Panc1 (cell line): ENCODE measurements at regions not wholly inside any gene's neighbourhood (a gene's known extent, or its start where the extent isn't known, plus 50 kb on each side); places are given as distances from the start of the nearest gene placed in this dataset.

Experiments used
- ATAC-seq: fragments of 200-7000 bp; cut with Tn5 transposase; 2 replicates; pipeline ENCODE4 v1.9.1; 2020; ENCODE audit warnings: mild to moderate bottlenecking, moderate library complexity
- BruUV-seq: library from RNA; stranded (reverse); fragments of 400-500 nt; replicated peaks from 2 replicates; lab custom pipeline; 2021; lab: Mats Ljungman, UMichigan
- CTCF ChIA-PET: fragments of 300-600 bp; sonication (Branson Sonifier 250); formaldehyde crosslinking; loops from one replicate; lab custom pipeline; 2022; ENCODE audit warnings: antibody characterized with exemption; lab: Charles Lee
- POLR2A ChIA-PET: fragments of 300-600 bp; sonication (Branson Sonifier 250); formaldehyde crosslinking; loops from one replicate; lab custom pipeline; 2022; ENCODE audit warnings: antibody characterized with exemption; lab: Charles Lee
- DNase-seq: peaks from one replicate; pipeline ENCODE4 v3.0.0-alpha.2; 2010; ENCODE audit warnings: low read depth, low spot score
- H3K27ac ChIP-seq: 2 replicates; pipeline ENCODE4 v1.5.1; 2011; ENCODE audit warnings: mild to moderate bottlenecking, low read length, inconsistent platforms
- H3K27me3 ChIP-seq: fragments of 200-500 bp; sonication (Bioruptor generic); 2 replicates; pipeline ENCODE4 v1.6.0; 2014; ENCODE audit warnings: low read length, inconsistent platforms; ENCODE audit not compliant: control insufficient read depth, insufficient read depth
- H3K36me3 ChIP-seq: fragments of 200-500 bp; sonication (Bioruptor generic); 2 replicates; pipeline ENCODE4 v1.5.1; 2014; ENCODE audit warnings: inconsistent platforms, mild to moderate bottlenecking, low read length, moderate library complexity; ENCODE audit not compliant: control insufficient read depth, insufficient read depth
- H3K4me1 ChIP-seq: 2 replicates; pipeline ENCODE4 v1.5.1; 2011; ENCODE audit warnings: inconsistent platforms, mild to moderate bottlenecking, low read length, moderate library complexity; ENCODE audit not compliant: control insufficient read depth, insufficient read depth
- H3K4me3 ChIP-seq, 2 experiments: 2 replicates each; pipeline ENCODE4 v1.5.1; 2011 to 2012; ENCODE audit warnings: low read depth in 2 of 2, low read length in 2 of 2, mild to moderate bottlenecking in 2 of 2, inconsistent platforms in 1 of 2, moderate library complexity in 1 of 2
- H3K9me3 ChIP-seq: fragments of 200-500 bp; sonication (Bioruptor generic); 2 replicates; pipeline ENCODE4 v1.5.1; 2014; ENCODE audit warnings: low read depth, mild to moderate bottlenecking, inconsistent platforms, low read length, moderate library complexity; ENCODE audit not compliant: control insufficient read depth, insufficient read depth
- POLR2AphosphoS5 ChIP-seq: IDR thresholded peaks from 2 replicates; pipeline ENCODE4 v1.6.1; 2012; ENCODE audit warnings: mild to moderate bottlenecking, low read depth, low read length, moderate library complexity
- SIN3A ChIP-seq: IDR thresholded peaks from 2 replicates; pipeline ENCODE4 v1.6.1; 2012; ENCODE audit warnings: low read depth, mild to moderate bottlenecking, low read length, moderate library complexity, borderline replicate concordance; ENCODE audit not compliant: insufficient read depth
- TCF7L2 ChIP-seq: IDR thresholded peaks from 2 replicates; pipeline ENCODE4 v1.6.1; 2011; ENCODE audit warnings: mild to moderate bottlenecking, low read depth, low read length, inconsistent platforms
- in situ Hi-C: cut with HindIII; loops from 2 replicates; pipeline ENCODE4 v1.10.0; 2016; ENCODE audit warnings: low sequenced_read_pairs, low pct_unique_long_range_greater_than_20kb
- intact Hi-C: fragments of 100-400 bp; cut with micrococcal nuclease; formaldehyde crosslinking; loops from one replicate; pipeline ENCODE4 v1.10.0; 2022; ENCODE audit not compliant: unreplicated experiment
- TF ChIP-seq, protein P1 (sequence below), 2 experiments: IDR thresholded peaks; 2 replicates each; pipeline ENCODE4 v1.6.1; 2011 to 2012; ENCODE audit warnings: low read depth in 2 of 2, control low read depth in 1 of 2, low read length in 1 of 2, mild to moderate bottlenecking in 1 of 2, moderate library complexity in 1 of 2; ENCODE audit not compliant: insufficient read depth in 1 of 2
- TF ChIP-seq, protein P2 (sequence below): fragments of 450-650 bp; IDR thresholded peaks from 2 replicates; pipeline ENCODE4 v1.5.1; 2017; ENCODE audit warnings: mild to moderate bottlenecking

DNA sequence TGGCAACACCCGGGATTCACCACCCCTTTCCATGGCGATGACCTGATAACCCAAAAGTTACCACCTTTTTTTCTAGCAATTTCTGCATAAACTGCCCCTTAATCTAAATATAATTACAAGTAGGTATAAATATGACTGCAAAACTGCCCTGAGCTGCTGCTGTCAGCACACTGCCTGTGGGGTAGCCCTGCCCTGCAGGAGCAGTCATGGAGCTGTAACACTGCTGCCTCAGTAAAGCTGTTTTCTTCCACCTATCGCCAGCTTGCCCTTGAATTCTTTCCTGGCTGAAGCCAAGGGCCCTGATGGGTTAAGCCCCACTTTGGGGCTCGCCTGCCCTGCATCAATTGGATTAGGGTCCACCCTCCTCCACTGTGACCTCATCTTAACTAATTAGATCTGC lies 368.8 kb downstream of the SFMBT2 start:
- BruUV-seq, result no TSS peak
- DNase-seq, result no peak
- CTCF ChIA-PET, result no interaction called here
- Histone ChIP-seq H3K4me3 (no peak overlapping the region), H3K27ac (no peak overlapping the region), H3K36me3 (no peaks in the 10 kb centered on the region), H3K9me3 (no peaks in the 10 kb centered on the region), H3K4me1 (no peaks in the 10 kb centered on the region), H3K27me3 (no peaks in the 10 kb centered on the region)
- intact Hi-C loops, result no loop called here
- POLR2A ChIA-PET, result no interaction called here
- no peak for ATAC-seq
- TF ChIP-seq, protein P1, sequence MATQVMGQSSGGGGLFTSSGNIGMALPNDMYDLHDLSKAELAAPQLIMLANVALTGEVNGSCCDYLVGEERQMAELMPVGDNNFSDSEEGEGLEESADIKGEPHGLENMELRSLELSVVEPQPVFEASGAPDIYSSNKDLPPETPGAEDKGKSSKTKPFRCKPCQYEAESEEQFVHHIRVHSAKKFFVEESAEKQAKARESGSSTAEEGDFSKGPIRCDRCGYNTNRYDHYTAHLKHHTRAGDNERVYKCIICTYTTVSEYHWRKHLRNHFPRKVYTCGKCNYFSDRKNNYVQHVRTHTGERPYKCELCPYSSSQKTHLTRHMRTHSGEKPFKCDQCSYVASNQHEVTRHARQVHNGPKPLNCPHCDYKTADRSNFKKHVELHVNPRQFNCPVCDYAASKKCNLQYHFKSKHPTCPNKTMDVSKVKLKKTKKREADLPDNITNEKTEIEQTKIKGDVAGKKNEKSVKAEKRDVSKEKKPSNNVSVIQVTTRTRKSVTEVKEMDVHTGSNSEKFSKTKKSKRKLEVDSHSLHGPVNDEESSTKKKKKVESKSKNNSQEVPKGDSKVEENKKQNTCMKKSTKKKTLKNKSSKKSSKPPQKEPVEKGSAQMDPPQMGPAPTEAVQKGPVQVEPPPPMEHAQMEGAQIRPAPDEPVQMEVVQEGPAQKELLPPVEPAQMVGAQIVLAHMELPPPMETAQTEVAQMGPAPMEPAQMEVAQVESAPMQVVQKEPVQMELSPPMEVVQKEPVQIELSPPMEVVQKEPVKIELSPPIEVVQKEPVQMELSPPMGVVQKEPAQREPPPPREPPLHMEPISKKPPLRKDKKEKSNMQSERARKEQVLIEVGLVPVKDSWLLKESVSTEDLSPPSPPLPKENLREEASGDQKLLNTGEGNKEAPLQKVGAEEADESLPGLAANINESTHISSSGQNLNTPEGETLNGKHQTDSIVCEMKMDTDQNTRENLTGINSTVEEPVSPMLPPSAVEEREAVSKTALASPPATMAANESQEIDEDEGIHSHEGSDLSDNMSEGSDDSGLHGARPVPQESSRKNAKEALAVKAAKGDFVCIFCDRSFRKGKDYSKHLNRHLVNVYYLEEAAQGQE (IDR thresholded peaks at IDR 0.05; ENCODE audit: insufficient read depth in 1 of 2, low read depth in 2 of 2, low read length in 1 of 2), result no peak
- TF ChIP-seq SIN3A, result no peak
- TF ChIP-seq, protein P2, sequence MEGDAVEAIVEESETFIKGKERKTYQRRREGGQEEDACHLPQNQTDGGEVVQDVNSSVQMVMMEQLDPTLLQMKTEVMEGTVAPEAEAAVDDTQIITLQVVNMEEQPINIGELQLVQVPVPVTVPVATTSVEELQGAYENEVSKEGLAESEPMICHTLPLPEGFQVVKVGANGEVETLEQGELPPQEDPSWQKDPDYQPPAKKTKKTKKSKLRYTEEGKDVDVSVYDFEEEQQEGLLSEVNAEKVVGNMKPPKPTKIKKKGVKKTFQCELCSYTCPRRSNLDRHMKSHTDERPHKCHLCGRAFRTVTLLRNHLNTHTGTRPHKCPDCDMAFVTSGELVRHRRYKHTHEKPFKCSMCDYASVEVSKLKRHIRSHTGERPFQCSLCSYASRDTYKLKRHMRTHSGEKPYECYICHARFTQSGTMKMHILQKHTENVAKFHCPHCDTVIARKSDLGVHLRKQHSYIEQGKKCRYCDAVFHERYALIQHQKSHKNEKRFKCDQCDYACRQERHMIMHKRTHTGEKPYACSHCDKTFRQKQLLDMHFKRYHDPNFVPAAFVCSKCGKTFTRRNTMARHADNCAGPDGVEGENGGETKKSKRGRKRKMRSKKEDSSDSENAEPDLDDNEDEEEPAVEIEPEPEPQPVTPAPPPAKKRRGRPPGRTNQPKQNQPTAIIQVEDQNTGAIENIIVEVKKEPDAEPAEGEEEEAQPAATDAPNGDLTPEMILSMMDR, result no peak
- no peak for TF ChIP-seq TCF7L2
- in situ Hi-C loops, result no loop called here

DNA sequence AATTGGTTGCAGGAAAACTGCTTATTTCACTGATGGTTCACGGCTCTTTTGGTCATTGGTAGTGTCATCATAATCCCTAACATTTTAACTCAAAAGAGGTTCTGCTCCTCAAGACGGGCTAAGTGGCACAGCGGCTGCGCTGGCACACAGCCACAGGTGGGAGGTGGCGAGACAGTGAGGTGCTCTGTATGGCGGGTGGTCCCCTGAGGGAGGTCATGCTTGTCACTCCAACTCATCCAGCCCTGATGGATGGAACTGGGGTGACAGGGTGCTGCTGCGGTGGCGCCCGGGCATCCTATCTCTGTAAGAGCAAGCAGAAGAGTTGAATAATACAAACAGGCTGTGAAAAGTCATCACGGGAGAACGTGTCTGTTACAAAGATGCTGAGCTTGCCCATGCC lies 370.2 kb downstream of the SFMBT2 start:
- intact Hi-C loops (no loop called here), in situ Hi-C loops (no loop called here)
- ChIA-PET POLR2A (no interaction called here), CTCF (no interaction called here)
- Histone ChIP-seq H3K27me3 (no peaks in the 10 kb centered on the region), H3K9me3 (no peaks in the 10 kb centered on the region), H3K4me3 (no peak overlapping the region), H3K4me1 (no peaks in the 10 kb centered on the region), H3K36me3 (no peaks in the 10 kb centered on the region), H3K27ac (no peak overlapping the region)
- BruUV-seq, result no TSS peak
- no peak for DNase-seq
- TF ChIP-seq, protein P1 (IDR thresholded peaks at IDR 0.05; ENCODE audit: insufficient read depth in 1 of 2, low read depth in 2 of 2, low read length in 1 of 2), result no peak
- no peak for TF ChIP-seq SIN3A
- TF ChIP-seq TCF7L2, result no peak
- TF ChIP-seq, protein P2, result no peak
- no peak for TF ChIP-seq POLR2AphosphoS5
- ATAC-seq, result no peak
